Hematopoietic multipotent progenitor cell treated with erythropoietin and hydrocortisone succinate and interleukin-3 and kit ligand, for 6 days (in vitro differentiated cells): ENCODE measurements at regions not wholly inside any gene's neighbourhood (a gene's known extent, or its start where the extent isn't known, plus 50 kb on each side); places are given as distances from the start of the nearest gene placed in this dataset.

Experiments
- DNase-seq: peaks from one replicate; pipeline ENCODE4 v3.0.0-alpha.2; 2015

DNA sequence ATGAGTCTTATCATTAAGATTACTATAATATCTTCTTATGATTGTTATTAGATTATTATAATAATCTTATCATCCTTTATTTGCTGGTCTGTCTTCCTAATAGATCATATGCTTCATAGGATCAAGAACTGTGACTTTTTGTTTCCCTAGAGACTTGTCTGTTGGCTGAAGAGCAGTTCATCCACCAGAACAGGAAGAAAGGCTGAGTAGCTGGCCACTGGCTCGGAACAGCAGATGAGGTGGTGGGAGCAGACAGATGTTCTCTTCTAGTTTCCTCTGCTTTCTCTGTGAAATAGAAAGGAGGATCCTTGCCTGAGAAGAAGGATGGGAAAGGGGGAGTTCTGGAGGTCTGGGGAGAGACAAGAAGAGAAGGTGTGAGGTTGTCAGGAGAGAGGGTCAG lies 120.0 kb downstream of the CCNA1 start:
- no peak for DNase-seq

DNA sequence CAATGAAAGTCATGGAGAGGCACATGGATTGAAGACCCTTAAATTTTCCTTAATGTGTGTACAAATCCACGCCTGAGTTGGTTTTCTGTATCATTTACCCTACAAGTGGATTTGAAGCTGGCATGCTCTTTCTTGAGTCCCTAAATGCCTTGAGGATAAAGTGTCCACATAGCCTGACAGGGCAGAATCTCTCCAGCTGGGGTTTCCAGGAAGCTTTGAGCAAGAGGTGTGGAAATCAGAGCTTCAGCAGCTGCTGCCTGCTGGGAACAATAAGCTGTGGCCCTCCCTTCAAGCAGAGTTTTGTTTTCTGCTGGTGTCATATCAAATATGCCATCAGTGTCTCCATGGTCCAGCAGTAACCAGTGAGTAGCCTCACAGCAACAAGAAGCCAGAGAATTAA lies 120.3 kb upstream of the SERTM1 start:
- no peak for DNase-seq

DNA sequence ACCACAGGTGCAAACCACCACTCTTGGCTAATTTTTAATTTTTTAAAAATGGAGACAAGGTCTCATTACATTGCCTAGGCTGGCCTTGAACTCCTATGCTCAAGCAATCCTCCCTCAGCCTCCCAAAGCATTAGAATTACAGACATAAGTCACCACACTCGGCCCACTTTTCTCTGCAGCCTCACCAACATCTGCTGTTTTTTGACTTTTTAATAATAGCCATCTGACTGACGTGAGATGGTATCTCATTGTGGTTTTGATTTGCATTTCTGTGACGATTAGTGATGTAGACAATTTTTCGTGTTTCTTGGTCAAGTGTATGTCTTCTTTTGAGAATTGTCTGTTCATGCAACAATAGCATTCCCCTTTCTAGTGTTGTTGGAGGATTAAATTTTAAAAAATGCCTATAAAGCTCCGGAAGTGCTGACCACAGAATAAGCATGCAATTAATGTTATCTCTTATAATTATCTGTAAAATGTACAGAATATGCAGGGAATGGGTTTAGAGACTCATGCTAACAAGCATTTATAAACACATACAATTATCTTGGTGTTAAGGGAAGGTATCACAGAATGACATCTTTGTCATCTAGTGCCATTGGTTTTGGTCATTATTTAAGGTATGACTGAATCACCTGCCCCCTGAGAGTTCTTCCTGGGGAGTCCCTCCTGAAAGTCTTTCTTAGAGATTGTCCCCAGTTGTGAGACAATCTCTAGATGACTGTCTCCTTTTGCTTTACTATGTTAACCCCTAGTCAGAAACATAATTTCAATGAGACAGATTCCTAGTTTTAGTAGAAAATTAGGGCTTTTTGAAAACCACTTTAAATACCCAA lies 118.5 kb upstream of the SERTM1 start:
- no peak for DNase-seq

DNA sequence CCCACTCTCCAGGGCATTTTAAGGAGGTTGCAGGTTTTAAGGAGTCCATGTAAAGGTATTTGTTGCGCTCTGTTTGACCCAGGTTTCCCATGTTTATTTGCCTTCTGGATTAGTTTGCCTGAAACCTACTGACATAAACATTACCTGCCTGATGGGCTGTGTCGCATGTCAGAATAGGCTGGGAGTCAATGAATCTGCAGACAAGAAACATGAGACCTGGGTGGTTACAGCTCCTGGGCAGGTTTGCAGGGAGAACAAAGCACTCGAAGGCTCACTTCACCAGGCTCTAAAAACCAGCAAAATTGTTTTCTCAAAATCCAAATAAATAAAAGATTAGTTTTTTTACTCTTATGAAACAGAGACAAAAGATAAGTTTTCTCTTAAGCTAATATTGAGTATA lies 114.4 kb upstream of the SERTM1 start:
- no peak for DNase-seq

DNA sequence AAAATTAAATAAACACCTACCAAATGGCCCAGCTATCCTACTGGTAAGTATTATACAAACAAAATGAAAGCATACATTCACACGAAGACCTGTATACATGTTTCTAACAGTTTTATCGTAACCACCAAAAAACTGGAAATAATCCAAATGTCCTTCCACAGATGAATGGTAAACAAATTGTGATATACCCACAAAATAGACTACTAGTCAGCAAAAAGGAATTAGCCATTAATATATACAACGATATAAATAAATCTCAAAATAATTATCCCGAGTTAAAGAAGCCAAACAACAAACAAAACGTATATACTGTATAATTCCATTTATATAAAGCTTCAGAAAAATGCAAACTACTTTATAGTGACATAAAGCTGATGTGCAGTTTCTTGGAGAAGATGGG lies 106.3 kb upstream of the SERTM1 start:
- DNase-seq: no peak

DNA sequence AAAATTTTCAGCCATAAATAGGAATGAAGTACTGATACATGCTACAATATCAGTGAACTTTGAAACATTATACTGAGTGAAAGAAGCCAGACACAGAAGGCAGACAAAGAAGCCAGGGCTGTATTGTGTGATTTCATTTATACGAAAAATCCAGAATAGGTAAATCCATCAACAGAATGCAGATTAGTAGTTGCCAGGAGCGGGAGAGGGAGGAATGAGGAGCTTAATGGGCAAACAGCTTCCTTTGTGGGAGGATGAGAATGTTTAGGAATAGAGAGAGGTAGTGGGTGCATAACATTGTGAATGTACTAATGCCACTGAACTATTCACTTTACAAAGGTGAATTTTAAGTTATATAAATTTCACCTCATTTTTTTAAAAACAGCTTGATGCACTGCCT lies 103.3 kb upstream of the SERTM1 start:
- no peak for DNase-seq

DNA sequence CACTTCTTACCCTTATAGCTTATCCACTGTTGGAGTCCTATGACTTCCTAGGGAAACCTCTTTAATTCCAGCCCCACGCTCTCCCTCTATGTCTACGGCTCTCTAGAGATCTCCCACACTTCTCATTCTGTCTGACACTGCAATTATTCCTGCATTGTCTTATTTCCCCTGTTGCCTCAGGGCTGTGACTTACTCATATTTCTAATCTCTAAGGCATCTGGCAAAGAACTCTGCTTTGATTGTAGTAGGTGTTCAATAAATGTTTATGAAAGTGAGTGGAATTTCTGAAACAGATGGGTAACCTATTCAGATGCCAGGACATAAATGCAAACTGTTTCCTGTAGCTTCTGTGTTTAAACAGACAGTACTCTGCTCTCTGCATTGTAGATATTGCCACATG lies 102.4 kb upstream of the SERTM1 start:
- DNase-seq: no peak

DNA sequence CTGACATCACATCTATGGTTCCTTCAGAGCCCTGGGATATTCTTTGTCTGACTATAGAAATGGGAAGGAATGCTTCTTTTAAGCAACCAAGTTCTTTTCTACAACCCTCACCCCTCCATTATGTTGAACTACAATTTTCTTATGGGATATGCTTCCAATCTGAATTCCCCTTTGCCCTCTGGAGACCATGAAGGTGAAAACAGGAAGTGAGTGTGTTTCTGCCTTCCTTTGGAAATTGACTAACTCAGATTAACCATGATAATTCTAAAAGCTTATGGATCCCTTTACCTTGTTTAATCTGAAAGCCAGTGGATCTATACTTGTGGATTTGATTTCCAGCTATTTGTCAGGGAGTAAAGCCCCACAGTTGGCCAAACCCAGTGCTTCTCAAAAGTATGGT lies 90.8 kb upstream of the SERTM1 start:
- DNase-seq: no peak

DNA sequence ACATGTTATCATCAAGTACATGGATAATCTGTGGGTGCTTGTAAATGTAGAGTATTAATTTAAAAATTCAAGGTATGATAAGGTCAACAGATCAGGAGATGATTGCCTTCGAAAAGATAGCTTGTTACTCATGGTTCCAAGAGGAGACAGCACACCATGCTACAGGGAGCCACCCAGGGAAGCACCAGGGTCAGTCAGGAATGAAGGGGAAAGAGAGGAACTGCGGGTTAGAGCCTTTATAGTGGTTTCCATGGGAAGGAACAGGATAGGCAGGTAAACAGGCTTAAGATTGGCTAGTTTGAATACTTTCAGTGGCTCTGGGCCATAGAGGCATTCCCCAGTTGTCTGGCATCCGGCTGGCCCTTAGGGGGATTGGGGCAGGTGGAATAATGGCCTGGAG lies 74.2 kb upstream of the SERTM1 start:
- DNase-seq: no peak

DNA sequence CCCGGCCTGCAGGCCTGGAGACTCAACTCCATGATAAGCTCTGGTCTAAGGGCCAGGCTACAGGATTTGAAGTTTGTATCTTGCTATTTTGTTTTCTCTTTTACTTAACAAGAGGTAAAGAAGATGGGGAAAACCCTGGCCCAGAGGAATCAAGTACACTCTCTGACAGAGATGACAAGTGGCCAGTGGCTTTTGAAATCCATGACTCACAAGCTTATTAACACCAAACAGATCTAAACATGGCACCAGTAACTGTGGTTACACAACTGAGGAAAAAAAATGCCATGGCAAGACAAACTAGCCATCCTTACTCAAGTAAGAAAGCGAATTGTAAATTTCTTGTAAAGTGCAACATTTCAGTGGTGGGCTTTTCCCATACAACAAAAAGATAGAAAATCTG lies 72.6 kb upstream of the SERTM1 start:
- no peak for DNase-seq

DNA sequence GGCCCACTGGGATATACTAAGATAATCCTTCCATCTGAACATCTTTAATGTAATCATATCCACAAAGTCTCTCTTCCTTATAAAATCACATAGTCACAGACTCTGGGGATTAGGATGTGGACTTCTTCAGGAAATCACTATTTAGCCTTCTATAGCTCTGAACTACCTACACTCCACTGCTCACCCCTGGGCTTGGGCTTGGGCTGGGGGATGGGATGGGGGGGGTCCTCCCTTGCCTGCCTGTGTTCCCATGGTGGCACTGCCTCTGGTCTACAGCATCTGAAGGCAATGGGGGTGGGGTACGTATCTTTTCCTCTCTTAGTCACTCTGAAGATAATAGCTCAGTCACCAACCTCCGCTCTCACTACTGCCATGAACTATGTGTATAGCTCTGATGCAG lies 67.8 kb upstream of the SERTM1 start:
- no peak for DNase-seq

DNA sequence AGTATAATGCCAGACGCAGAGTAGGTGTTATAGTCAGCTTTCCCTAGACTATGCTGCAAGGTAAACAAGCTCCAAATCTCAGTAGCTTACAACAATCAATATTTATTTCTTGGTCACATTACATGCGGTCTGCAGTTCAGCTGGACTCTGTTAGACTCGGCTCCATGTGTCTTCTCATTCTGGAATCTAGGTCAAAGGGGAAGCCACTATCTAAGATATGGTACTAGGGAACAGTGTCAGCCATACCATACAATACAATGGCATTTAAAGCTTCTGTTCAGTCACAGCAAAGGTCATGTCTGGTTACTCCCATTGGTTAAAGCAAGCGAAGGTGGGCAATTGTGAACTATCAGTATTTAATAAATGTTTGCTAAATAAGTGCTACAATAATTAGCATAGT lies 65.3 kb upstream of the SERTM1 start:
- DNase-seq: no peak

DNA sequence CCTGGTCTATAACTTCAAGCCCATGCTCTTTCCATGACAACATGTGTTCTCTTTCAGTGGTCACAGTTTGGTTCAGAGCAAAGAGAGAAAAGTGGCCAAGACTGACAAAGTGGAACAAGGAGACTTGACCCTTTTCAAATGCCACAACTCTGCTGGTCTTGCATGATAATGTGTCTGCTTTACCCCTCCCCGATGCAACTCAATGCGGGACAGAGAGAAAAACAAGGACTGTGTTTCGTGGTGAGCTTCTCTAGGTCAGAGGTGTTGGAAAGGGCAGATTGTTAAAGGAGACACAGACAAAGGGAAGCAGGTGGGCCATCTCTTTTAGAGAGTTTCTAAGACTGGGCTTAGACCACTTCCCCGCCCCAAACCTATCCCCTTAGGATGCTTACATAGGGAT lies 61.6 kb upstream of the SERTM1 start:
- DNase-seq: no peak

DNA sequence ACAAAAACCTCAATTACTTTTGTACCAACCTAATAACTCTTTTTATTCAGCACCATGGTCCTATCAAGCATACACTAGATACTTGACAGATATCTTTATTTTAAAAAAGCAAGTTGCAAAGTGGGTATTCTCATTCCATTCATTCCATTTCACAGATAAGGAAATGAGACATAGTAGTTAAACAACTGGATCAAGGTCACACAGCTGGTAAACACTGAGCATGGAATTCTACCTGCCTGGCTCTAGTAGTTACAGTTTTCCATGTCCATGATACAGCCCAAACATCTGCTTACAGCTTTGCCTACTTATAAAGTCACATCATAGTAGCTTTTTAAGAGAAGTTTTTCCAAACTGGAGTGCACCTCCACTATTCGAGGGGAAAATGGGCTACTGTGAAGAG lies 57.1 kb upstream of the SERTM1 start:
- DNase-seq: no peak

DNA sequence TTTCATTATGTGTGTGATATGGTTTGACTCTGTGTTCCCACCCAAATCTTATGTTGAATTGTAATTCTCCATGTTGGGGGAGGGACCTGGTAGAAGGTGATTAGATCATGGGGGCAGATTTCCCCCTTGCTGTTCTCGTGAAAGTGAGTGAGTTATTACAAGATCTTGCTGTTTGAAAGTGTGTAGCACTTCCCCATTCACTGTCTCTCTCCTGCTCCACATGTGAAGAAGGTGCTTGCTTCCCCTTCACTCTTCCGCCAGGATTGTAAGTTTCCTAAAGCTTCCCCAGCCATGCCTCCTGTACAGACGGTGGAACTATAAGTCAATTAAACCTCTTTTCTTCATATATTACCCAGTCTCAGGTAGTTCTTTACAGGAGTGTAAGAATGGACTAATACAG lies 54.3 kb upstream of the SERTM1 start:
- no peak for DNase-seq
